ENCODE measurements at regions not wholly inside any gene's neighbourhood (a gene's known extent, or its start where the extent isn't known, plus 50 kb on each side); places are given as distances from the start of the nearest gene placed in this dataset.

DNA sequence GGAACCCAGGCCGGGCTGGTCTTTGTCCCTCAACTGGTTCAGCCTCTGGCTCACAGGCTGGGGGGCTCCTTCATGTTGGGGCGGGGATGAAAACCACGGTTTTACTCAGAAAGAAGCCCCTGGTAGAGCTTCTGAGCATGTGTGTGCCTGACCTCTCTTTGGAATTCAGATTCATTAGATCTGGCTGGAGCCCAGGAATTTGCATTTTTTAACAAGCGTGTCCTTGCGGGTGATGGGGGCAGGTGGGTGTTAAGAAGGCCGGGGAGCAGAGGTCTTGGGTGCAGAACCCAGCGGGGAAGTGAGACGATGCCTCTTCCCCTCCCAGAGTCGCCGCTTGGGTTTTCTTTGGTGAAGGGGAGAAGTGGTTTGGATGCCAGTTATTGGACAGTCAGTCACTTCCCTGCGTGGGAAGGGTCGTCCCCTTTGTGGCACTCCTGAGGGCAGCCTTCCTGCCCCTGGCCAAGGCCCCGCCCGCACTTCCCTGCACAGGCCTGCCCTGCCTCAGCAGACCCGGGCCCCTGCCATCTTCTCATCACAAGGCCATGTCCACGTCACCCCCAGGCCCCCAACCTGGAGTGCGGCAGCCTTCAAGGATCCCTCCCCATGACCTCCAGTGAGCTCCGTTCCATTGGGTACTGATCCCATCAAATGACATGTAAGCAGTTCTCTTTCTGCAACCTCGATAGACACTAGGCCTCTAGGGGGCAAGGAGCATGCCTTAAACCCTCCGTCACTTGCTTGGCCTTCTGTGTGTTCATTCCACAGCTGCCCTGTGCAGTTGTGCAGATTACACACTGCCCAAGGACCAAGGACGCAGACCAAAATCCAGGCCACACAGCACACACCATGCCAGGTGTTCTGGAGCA is 177.7 kb upstream of the CIBAR2 start (continued):
- TF ChIP-seq, protein P1, sequence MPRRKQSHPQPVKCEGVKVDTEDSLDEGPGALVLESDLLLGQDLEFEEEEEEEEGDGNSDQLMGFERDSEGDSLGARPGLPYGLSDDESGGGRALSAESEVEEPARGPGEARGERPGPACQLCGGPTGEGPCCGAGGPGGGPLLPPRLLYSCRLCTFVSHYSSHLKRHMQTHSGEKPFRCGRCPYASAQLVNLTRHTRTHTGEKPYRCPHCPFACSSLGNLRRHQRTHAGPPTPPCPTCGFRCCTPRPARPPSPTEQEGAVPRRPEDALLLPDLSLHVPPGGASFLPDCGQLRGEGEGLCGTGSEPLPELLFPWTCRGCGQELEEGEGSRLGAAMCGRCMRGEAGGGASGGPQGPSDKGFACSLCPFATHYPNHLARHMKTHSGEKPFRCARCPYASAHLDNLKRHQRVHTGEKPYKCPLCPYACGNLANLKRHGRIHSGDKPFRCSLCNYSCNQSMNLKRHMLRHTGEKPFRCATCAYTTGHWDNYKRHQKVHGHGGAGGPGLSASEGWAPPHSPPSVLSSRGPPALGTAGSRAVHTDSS (CRISPR knock-in tag; conservative IDR thresholded peaks at IDR 0.05): no peak
- 0 out of 2 replicates have a peak, but pooled peaks have one; percentile 15 for TF ChIP-seq MXD4 (CRISPR knock-in tag; IDR thresholded peaks at IDR 0.05)
- TF ChIP-seq ZBTB7B (CRISPR knock-in tag; IDR thresholded peaks at IDR 0.05): no peak
- TF ChIP-seq SIX1 (CRISPR knock-in tag; IDR thresholded peaks at IDR 0.05; ENCODE audit: borderline replicate concordance): 0 out of 2 replicates have a peak, but pooled peaks have one; percentile 23
- TF ChIP-seq NCOR1 (IDR thresholded peaks at IDR 0.05; ENCODE audit: borderline replicate concordance, low read length): no peak
- peak; percentile 53; the same call in 1 of the 2 replicates for TF ChIP-seq HNF4A (CRISPR knock-in tag; IDR thresholded peaks at IDR 0.05)
- TF ChIP-seq HOXA3 (CRISPR knock-in tag; IDR thresholded peaks at IDR 0.05): 0 out of 2 replicates have a peak, but pooled peaks have one; percentile 6
- TF ChIP-seq, protein P2, sequence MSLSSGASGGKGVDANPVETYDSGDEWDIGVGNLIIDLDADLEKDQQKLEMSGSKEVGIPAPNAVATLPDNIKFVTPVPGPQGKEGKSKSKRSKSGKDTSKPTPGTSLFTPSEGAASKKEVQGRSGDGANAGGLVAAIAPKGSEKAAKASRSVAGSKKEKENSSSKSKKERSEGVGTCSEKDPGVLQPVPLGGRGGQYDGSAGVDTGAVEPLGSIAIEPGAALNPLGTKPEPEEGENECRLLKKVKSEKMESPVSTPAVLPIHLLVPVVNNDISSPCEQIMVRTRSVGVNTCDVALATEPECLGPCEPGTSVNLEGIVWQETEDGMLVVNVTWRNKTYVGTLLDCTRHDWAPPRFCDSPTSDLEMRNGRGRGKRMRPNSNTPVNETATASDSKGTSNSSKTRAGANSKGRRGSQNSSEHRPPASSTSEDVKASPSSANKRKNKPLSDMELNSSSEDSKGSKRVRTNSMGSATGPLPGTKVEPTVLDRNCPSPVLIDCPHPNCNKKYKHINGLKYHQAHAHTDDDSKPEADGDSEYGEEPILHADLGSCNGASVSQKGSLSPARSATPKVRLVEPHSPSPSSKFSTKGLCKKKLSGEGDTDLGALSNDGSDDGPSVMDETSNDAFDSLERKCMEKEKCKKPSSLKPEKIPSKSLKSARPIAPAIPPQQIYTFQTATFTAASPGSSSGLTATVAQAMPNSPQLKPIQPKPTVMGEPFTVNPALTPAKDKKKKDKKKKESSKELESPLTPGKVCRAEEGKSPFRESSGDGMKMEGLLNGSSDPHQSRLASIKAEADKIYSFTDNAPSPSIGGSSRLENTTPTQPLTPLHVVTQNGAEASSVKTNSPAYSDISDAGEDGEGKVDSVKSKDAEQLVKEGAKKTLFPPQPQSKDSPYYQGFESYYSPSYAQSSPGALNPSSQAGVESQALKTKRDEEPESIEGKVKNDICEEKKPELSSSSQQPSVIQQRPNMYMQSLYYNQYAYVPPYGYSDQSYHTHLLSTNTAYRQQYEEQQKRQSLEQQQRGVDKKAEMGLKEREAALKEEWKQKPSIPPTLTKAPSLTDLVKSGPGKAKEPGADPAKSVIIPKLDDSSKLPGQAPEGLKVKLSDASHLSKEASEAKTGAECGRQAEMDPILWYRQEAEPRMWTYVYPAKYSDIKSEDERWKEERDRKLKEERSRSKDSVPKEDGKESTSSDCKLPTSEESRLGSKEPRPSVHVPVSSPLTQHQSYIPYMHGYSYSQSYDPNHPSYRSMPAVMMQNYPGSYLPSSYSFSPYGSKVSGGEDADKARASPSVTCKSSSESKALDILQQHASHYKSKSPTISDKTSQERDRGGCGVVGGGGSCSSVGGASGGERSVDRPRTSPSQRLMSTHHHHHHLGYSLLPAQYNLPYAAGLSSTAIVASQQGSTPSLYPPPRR (CRISPR knock-in tag; IDR thresholded peaks at IDR 0.05; ENCODE audit: borderline replicate concordance): peak; percentile 72
- TF ChIP-seq, protein P3, sequence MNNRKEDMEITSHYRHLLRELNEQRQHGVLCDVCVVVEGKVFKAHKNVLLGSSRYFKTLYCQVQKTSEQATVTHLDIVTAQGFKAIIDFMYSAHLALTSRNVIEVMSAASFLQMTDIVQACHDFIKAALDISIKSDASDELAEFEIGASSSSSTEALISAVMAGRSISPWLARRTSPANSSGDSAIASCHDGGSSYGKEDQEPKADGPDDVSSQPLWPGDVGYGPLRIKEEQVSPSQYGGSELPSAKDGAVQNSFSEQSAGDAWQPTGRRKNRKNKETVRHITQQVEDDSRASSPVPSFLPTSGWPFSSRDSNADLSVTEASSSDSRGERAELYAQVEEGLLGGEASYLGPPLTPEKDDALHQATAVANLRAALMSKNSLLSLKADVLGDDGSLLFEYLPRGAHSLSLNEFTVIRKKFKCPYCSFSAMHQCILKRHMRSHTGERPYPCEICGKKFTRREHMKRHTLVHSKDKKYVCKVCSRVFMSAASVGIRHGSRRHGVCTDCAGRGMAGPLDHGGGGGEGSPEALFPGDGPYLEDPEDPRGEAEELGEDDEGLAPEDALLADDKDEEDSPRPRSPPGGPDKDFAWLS (CRISPR knock-in tag; IDR thresholded peaks at IDR 0.05; ENCODE audit: borderline replicate concordance): 0 out of 2 replicates have a peak, but pooled peaks have one; percentile 43
- TF ChIP-seq, protein P4, sequence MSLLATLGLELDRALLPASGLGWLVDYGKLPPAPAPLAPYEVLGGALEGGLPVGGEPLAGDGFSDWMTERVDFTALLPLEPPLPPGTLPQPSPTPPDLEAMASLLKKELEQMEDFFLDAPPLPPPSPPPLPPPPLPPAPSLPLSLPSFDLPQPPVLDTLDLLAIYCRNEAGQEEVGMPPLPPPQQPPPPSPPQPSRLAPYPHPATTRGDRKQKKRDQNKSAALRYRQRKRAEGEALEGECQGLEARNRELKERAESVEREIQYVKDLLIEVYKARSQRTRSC (CRISPR knock-in tag; IDR thresholded peaks at IDR 0.05; ENCODE audit: low read depth): peak; percentile 57; the same call in 1 of the 2 replicates
- no peak for TF ChIP-seq SP4 (CRISPR knock-in tag; IDR thresholded peaks at IDR 0.05)
- peak; percentile 36; the same call in 1 of the 2 replicates for TF ChIP-seq NR2F6 (IDR thresholded peaks at IDR 0.05)
- TF ChIP-seq NR2F6 (CRISPR knock-in tag; IDR thresholded peaks at IDR 0.05): peak; percentile 46; the same call in 1 of the 2 replicates
- 0 out of 2 replicates have a peak, but pooled peaks have one; percentile 19 for TF ChIP-seq HNRNPL (IDR thresholded peaks at IDR 0.05; ENCODE audit: low read depth, low read length)
- TF ChIP-seq, protein P5, sequence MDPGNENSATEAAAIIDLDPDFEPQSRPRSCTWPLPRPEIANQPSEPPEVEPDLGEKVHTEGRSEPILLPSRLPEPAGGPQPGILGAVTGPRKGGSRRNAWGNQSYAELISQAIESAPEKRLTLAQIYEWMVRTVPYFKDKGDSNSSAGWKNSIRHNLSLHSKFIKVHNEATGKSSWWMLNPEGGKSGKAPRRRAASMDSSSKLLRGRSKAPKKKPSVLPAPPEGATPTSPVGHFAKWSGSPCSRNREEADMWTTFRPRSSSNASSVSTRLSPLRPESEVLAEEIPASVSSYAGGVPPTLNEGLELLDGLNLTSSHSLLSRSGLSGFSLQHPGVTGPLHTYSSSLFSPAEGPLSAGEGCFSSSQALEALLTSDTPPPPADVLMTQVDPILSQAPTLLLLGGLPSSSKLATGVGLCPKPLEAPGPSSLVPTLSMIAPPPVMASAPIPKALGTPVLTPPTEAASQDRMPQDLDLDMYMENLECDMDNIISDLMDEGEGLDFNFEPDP (CRISPR knock-in tag; conservative IDR thresholded peaks at IDR 0.05): 0 out of 2 replicates have a peak, but pooled peaks have one; percentile 17
- no peak for TF ChIP-seq ZNF225 (CRISPR knock-in tag; IDR thresholded peaks at IDR 0.05)
- no peak for TF ChIP-seq KLF13 (CRISPR knock-in tag; IDR thresholded peaks at IDR 0.05)
